Panc1 (cell line): ENCODE measurements at regions not wholly inside any gene's neighbourhood (a gene's known extent, or its start where the extent isn't known, plus 50 kb on each side); places are given as distances from the start of the nearest gene placed in this dataset.

Source experiments
- ATAC-seq: fragments of 200-7000 bp; cut with Tn5 transposase; 2 replicates; pipeline ENCODE4 v1.9.1; 2020; ENCODE audit warnings: mild to moderate bottlenecking, moderate library complexity
- BruUV-seq: library from RNA; stranded (reverse); fragments of 400-500 nt; replicated peaks from 2 replicates; lab custom pipeline; 2021; lab: Mats Ljungman, UMichigan
- CTCF ChIA-PET: fragments of 300-600 bp; sonication (Branson Sonifier 250); formaldehyde crosslinking; loops from one replicate; lab custom pipeline; 2022; ENCODE audit warnings: antibody characterized with exemption; lab: Charles Lee
- POLR2A ChIA-PET: fragments of 300-600 bp; sonication (Branson Sonifier 250); formaldehyde crosslinking; loops from one replicate; lab custom pipeline; 2022; ENCODE audit warnings: antibody characterized with exemption; lab: Charles Lee
- DNase-seq: peaks from one replicate; pipeline ENCODE4 v3.0.0-alpha.2; 2010; ENCODE audit warnings: low read depth, low spot score
- H3K27ac ChIP-seq: 2 replicates; pipeline ENCODE4 v1.5.1; 2011; ENCODE audit warnings: mild to moderate bottlenecking, low read length, inconsistent platforms
- H3K27me3 ChIP-seq: fragments of 200-500 bp; sonication (Bioruptor generic); 2 replicates; pipeline ENCODE4 v1.6.0; 2014; ENCODE audit warnings: low read length, inconsistent platforms; ENCODE audit not compliant: control insufficient read depth, insufficient read depth
- H3K36me3 ChIP-seq: fragments of 200-500 bp; sonication (Bioruptor generic); 2 replicates; pipeline ENCODE4 v1.5.1; 2014; ENCODE audit warnings: inconsistent platforms, mild to moderate bottlenecking, low read length, moderate library complexity; ENCODE audit not compliant: control insufficient read depth, insufficient read depth
- H3K4me1 ChIP-seq: 2 replicates; pipeline ENCODE4 v1.5.1; 2011; ENCODE audit warnings: inconsistent platforms, mild to moderate bottlenecking, low read length, moderate library complexity; ENCODE audit not compliant: control insufficient read depth, insufficient read depth
- H3K4me3 ChIP-seq, 2 experiments: 2 replicates each; pipeline ENCODE4 v1.5.1; 2011 to 2012; ENCODE audit warnings: low read depth in 2 of 2, low read length in 2 of 2, mild to moderate bottlenecking in 2 of 2, inconsistent platforms in 1 of 2, moderate library complexity in 1 of 2
- H3K9me3 ChIP-seq: fragments of 200-500 bp; sonication (Bioruptor generic); 2 replicates; pipeline ENCODE4 v1.5.1; 2014; ENCODE audit warnings: low read depth, mild to moderate bottlenecking, inconsistent platforms, low read length, moderate library complexity; ENCODE audit not compliant: control insufficient read depth, insufficient read depth
- CTCF ChIP-seq: fragments of 450-650 bp; IDR thresholded peaks from 2 replicates; pipeline ENCODE4 v1.5.1; 2017; ENCODE audit warnings: mild to moderate bottlenecking
- POLR2AphosphoS5 ChIP-seq: IDR thresholded peaks from 2 replicates; pipeline ENCODE4 v1.6.1; 2012; ENCODE audit warnings: mild to moderate bottlenecking, low read depth, low read length, moderate library complexity
- REST ChIP-seq, 2 experiments: IDR thresholded peaks; 2 replicates each; pipeline ENCODE4 v1.6.1; 2011 to 2012; ENCODE audit warnings: low read depth in 2 of 2, control low read depth in 1 of 2, low read length in 1 of 2, mild to moderate bottlenecking in 1 of 2, moderate library complexity in 1 of 2; ENCODE audit not compliant: insufficient read depth in 1 of 2
- SIN3A ChIP-seq: IDR thresholded peaks from 2 replicates; pipeline ENCODE4 v1.6.1; 2012; ENCODE audit warnings: low read depth, mild to moderate bottlenecking, low read length, moderate library complexity, borderline replicate concordance; ENCODE audit not compliant: insufficient read depth
- TCF7L2 ChIP-seq: IDR thresholded peaks from 2 replicates; pipeline ENCODE4 v1.6.1; 2011; ENCODE audit warnings: mild to moderate bottlenecking, low read depth, low read length, inconsistent platforms
- in situ Hi-C: cut with HindIII; loops from 2 replicates; pipeline ENCODE4 v1.10.0; 2016; ENCODE audit warnings: low sequenced_read_pairs, low pct_unique_long_range_greater_than_20kb
- intact Hi-C: fragments of 100-400 bp; cut with micrococcal nuclease; formaldehyde crosslinking; loops from one replicate; pipeline ENCODE4 v1.10.0; 2022; ENCODE audit not compliant: unreplicated experiment

- DNase-seq (no peak), ATAC-seq (no peak)
- no peaks in the 10 kb centered on the region for H3K4me1 ChIP-seq
- no peaks in the 10 kb centered on the region for H3K36me3 ChIP-seq
- H3K27ac ChIP-seq, result no peak overlapping the region
- ChIA-PET POLR2A (no interaction called here), CTCF (no interaction called here)
- in situ Hi-C loops (no loop called here), intact Hi-C loops (no loop called here)
- H3K9me3 ChIP-seq, result no peaks in the 10 kb centered on the region
- H3K4me3 ChIP-seq, result no peak overlapping the region
- TF ChIP-seq SIN3A, result no peak
- no peak for TF ChIP-seq POLR2AphosphoS5
- no peak for TF ChIP-seq TCF7L2
- no peak for TF ChIP-seq CTCF
- TF ChIP-seq REST (IDR thresholded peaks at IDR 0.05; ENCODE audit: insufficient read depth in 1 of 2, low read depth in 2 of 2, low read length in 1 of 2), result no peak
- BruUV-seq, result no TSS peak
- no peaks in the 10 kb centered on the region for H3K27me3 ChIP-seq
Observed at GRCh38 chr4:61036071-61036684, 163.9 kb upstream of the ADGRL3 start.

- no peak for TF ChIP-seq SIN3A
- no peak for ATAC-seq
- CTCF ChIA-PET, result no interaction called here
- POLR2A ChIA-PET, result no interaction called here
- BruUV-seq, result no TSS peak
- intact Hi-C loops, result no loop called here
- Histone ChIP-seq H3K9me3 (no peaks in the 10 kb centered on the region), H3K27me3 (no peaks in the 10 kb centered on the region), H3K27ac (no peak overlapping the region), H3K36me3 (no peaks in the 10 kb centered on the region), H3K4me3 (no peak overlapping the region), H3K4me1 (no peaks in the 10 kb centered on the region)
- no peak for DNase-seq
- in situ Hi-C loops, result no loop called here
Observed at GRCh38 chr4:61041527-61041926, 158.6 kb upstream of the ADGRL3 start.

GRCh38 chr4:61044837-61045236 lies 155.3 kb upstream of the ADGRL3 start:
- Histone ChIP-seq H3K4me1 (no peaks in the 10 kb centered on the region), H3K36me3 (no peaks in the 10 kb centered on the region), H3K9me3 (no peaks in the 10 kb centered on the region), H3K27ac (no peak overlapping the region), H3K27me3 (no peaks in the 10 kb centered on the region), H3K4me3 (no peak overlapping the region)
- intact Hi-C loops (no loop called here), in situ Hi-C loops (no loop called here)
- POLR2A ChIA-PET, result no interaction called here
- CTCF ChIA-PET, result no interaction called here
- no TSS peak for BruUV-seq
- ATAC-seq (no peak), DNase-seq (no peak)
- TF ChIP-seq POLR2AphosphoS5 (no peak), CTCF (no peak)
